C4-2B (cell line): ENCODE measurements at regions not wholly inside any gene's neighbourhood (a gene's known extent, or its start where the extent isn't known, plus 50 kb on each side); places are given as distances from the start of the nearest gene placed in this dataset.

ENCODE experiments used
- ZFX ChIP-seq: fragments of 450-650 bp; IDR thresholded peaks from 2 replicates; pipeline ENCODE4 v1.6.1; 2017
- TF ChIP-seq, protein P1 (sequence below): fragments of 450-650 bp; conservative IDR thresholded peaks from 2 replicates; pipeline ENCODE4 v1.5.1; 2017; ENCODE audit warnings: mild to moderate bottlenecking

DNA sequence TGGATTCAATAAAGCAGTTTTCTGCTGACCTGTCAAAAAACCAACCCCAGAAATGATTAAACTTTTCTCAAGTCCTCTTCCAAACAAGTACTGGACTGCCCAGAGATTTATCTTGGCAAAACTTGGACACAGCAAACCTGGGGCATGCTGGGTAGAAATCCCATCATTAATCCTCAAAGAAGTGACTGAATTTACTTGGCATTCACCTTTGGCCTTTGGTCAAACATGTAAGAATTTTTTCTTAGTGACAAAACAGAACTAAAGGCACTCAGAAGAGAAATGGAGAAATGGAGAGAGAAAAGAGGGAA, 248.6 kb upstream of the NREP start:
- TF ChIP-seq, protein P1, sequence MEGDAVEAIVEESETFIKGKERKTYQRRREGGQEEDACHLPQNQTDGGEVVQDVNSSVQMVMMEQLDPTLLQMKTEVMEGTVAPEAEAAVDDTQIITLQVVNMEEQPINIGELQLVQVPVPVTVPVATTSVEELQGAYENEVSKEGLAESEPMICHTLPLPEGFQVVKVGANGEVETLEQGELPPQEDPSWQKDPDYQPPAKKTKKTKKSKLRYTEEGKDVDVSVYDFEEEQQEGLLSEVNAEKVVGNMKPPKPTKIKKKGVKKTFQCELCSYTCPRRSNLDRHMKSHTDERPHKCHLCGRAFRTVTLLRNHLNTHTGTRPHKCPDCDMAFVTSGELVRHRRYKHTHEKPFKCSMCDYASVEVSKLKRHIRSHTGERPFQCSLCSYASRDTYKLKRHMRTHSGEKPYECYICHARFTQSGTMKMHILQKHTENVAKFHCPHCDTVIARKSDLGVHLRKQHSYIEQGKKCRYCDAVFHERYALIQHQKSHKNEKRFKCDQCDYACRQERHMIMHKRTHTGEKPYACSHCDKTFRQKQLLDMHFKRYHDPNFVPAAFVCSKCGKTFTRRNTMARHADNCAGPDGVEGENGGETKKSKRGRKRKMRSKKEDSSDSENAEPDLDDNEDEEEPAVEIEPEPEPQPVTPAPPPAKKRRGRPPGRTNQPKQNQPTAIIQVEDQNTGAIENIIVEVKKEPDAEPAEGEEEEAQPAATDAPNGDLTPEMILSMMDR = no peak
- TF ChIP-seq ZFX = no peak
